HEK293T (cell line): ENCODE measurements at regions not wholly inside any gene's neighbourhood (a gene's known extent, or its start where the extent isn't known, plus 50 kb on each side); places are given as distances from the start of the nearest gene placed in this dataset.

Experiments
- ARNT ChIP-seq: fragments of 450-650 bp; IDR thresholded peaks from 2 replicates; pipeline ENCODE4 v1.6.1; 2017; ENCODE audit warnings: mild to moderate bottlenecking
- BHLHE40 ChIP-seq: fragments of 450-650 bp; IDR thresholded peaks from 2 replicates; pipeline ENCODE4 v1.6.1; 2016; ENCODE audit warnings: mild to moderate bottlenecking, moderate library complexity, borderline replicate concordance
- CTBP1 ChIP-seq: fragments of 450-650 bp; IDR thresholded peaks from 2 replicates; pipeline ENCODE4 v1.6.1; 2016; ENCODE audit warnings: borderline replicate concordance
- FOXA1 ChIP-seq: fragments of 450-650 bp; IDR thresholded peaks from 2 replicates; pipeline ENCODE4 v1.6.1; 2016; ENCODE audit warnings: mild to moderate bottlenecking
- FOXK2 ChIP-seq: fragments of 450-650 bp; IDR thresholded peaks from 2 replicates; pipeline ENCODE4 v1.6.1; 2016; ENCODE audit warnings: mild to moderate bottlenecking
- FOXM1 ChIP-seq: fragments of 450-650 bp; IDR thresholded peaks from 2 replicates; pipeline ENCODE4 v1.6.1; 2017; ENCODE audit warnings: mild to moderate bottlenecking, borderline replicate concordance
- HDGF ChIP-seq: fragments of 450-650 bp; IDR thresholded peaks from 2 replicates; pipeline ENCODE4 v1.6.1; 2017; ENCODE audit warnings: antibody characterized with exemption, borderline replicate concordance
- L3MBTL2 ChIP-seq: fragments of 450-650 bp; conservative IDR thresholded peaks from 2 replicates; pipeline ENCODE4 v1.6.1; 2016; ENCODE audit warnings: mild to moderate bottlenecking
- NFRKB ChIP-seq: fragments of 450-650 bp; IDR thresholded peaks from 2 replicates; pipeline ENCODE4 v1.6.1; 2016; ENCODE audit warnings: mild to moderate bottlenecking, moderate library complexity
- SUZ12 ChIP-seq: fragments of 450-650 bp; IDR thresholded peaks from 2 replicates; pipeline ENCODE4 v1.6.1; 2016; ENCODE audit warnings: mild to moderate bottlenecking
- ZNF384 ChIP-seq: fragments of 450-650 bp; IDR thresholded peaks from 2 replicates; pipeline ENCODE4 v1.6.1; 2016
- TF ChIP-seq, protein P1 (sequence below): fragments of 450-650 bp; IDR thresholded peaks from 2 replicates; pipeline ENCODE4 v1.6.1; 2016

DNA sequence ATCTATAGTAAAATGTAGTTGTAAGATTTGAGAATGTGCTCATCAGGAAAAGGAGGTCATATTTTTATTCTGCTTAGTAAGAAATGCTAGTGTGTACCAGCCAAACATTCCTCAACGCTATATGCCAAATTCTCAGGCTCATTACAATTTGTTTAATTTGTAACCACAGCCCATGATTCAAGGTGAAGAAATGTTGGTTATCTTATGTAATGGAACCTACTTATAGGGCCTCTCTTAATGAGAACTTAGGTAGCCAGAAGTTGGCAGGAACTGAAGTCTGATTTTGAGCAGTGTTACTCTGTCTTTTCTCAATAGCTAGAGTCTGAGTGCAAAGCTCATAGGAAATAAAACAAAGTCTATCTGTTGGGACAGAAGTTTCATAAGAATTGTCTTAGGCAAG is 595.0 kb downstream of the GLUD2 start:
- TF ChIP-seq BHLHE40 (no peak), NFRKB (no peak), FOXM1 (no peak), FOXA1 (no peak), ZNF384 (no peak), ARNT (no peak), L3MBTL2 (no peak), FOXK2 (no peak), CTBP1 (no peak), HDGF (no peak), SUZ12 (no peak)
- TF ChIP-seq, protein P1, sequence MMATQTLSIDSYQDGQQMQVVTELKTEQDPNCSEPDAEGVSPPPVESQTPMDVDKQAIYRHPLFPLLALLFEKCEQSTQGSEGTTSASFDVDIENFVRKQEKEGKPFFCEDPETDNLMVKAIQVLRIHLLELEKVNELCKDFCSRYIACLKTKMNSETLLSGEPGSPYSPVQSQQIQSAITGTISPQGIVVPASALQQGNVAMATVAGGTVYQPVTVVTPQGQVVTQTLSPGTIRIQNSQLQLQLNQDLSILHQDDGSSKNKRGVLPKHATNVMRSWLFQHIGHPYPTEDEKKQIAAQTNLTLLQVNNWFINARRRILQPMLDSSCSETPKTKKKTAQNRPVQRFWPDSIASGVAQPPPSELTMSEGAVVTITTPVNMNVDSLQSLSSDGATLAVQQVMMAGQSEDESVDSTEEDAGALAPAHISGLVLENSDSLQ, result no peak
